Activated T-helper 2 cell treated with anti-CD3 and anti-CD28 coated beads, Interferon-gamma antibody, Interleukin-2, Interleukin-4, amounts not matched to agents 10 μg/mL and 5 μg/mL and 100 μg/mL, durations not matched to agents 14 hours and 24 hours and 36 hours (primary cell): ENCODE measurements at regions not wholly inside any gene's neighbourhood (a gene's known extent, or its start where the extent isn't known, plus 50 kb on each side); places are given as distances from the start of the nearest gene placed in this dataset.
"Not testable (repeated sequence)": the region's sequence is repeated elsewhere in the genome, so short reads cannot be mapped to it uniquely, and the experiment has no call there.

ENCODE experiments used
- DNase-seq: peaks from one replicate; pipeline ENCODE4 v3.0.0; 2021; ENCODE audit warnings: low spot score
- H3K27ac Mint-ChIP-seq: one replicate; pipeline ENCODE4 v1.8.0; 2021; ENCODE audit warnings: mixed read lengths
- H3K27me3 Mint-ChIP-seq: one replicate; pipeline ENCODE4 v1.8.0; 2021; ENCODE audit warnings: low read depth, mixed read lengths
- H3K36me3 Mint-ChIP-seq: one replicate; pipeline ENCODE4 v1.8.0; 2021; ENCODE audit warnings: low read depth, mixed read lengths
- H3K4me1 Mint-ChIP-seq: one replicate; pipeline ENCODE4 v1.8.0; 2021; ENCODE audit warnings: low read depth, mixed read lengths
- H3K4me3 Mint-ChIP-seq: one replicate; pipeline ENCODE4 v1.8.0; 2021; ENCODE audit warnings: low read depth, mild to moderate bottlenecking, moderate library complexity, mixed read lengths
- H3K9me3 Mint-ChIP-seq: one replicate; pipeline ENCODE4 v1.8.0; 2021; ENCODE audit warnings: mixed read lengths
- intact Hi-C: fragments of 100-400 bp; cut with micrococcal nuclease; formaldehyde crosslinking; loops from one replicate; pipeline ENCODE4 v1.15.1; 2023

GRCh38 chr21:7743940-7744339 lies 2777.4 kb upstream of the TPTE start:
- H3K4me3 Mint-ChIP-seq, intact Hi-C loops, H3K36me3 Mint-ChIP-seq, H3K4me1 Mint-ChIP-seq, DNase-seq, H3K9me3 Mint-ChIP-seq, H3K27ac Mint-ChIP-seq, H3K27me3 Mint-ChIP-seq: not testable (repeated sequence)

DNA sequence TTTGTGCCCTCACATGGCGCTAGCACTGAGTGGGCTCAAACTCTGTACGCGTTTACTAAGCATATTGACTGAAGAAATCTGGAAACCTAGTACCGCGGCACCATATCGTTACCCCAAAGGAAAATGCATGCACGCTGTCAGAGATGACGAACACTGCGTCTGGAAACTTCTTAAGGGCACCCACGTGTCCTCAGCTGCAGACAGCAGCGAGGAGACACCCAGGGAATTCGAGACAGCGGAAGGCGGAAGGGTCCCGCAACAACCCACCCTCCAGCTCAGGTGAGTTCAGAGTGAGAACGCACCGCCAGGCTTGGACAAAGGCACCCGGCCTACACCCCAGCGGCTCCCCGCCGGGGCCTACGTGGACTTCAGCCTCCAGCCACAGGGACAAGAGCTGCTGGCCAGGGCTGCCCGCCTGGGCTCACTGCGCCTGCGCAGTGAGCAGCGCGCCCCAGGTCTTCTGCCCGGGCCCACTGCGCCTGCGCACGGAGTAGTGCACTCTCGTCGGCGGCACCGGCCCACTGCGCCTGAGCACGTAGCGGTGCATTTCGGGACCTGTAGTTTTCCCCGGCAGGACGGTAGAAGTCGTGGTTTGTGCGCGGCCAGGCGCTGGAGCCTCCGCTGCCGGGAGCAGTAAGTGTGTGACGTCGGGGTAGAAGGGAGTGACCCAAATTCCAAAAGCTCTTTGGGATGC lies 2776.8 kb upstream of the TPTE start:
- DNase-seq, H3K27ac Mint-ChIP-seq, H3K36me3 Mint-ChIP-seq, H3K9me3 Mint-ChIP-seq, H3K27me3 Mint-ChIP-seq, intact Hi-C loops, H3K4me1 Mint-ChIP-seq, H3K4me3 Mint-ChIP-seq: not testable (repeated sequence)

DNA sequence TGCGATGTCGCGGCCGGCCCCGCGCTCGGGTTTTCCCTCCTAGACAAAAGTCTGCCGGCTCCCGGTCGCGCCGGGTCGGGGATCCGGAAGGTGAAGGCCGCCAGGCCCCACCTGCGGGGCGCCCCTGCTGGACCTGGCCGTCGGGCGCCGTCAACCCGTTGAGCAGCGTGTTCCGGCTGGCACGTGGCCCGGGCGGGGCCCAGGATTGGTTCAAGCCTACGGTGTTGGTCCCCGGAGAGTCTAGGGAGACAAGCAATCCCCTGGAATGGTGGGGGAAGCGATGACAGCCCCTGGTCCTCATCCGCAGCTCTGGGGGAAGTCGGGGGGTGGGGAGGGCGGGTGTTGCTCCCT lies 2776.3 kb upstream of the TPTE start:
- H3K27ac Mint-ChIP-seq, H3K4me3 Mint-ChIP-seq, DNase-seq, intact Hi-C loops, H3K36me3 Mint-ChIP-seq, H3K9me3 Mint-ChIP-seq, H3K27me3 Mint-ChIP-seq, H3K4me1 Mint-ChIP-seq: not testable (repeated sequence)

DNA sequence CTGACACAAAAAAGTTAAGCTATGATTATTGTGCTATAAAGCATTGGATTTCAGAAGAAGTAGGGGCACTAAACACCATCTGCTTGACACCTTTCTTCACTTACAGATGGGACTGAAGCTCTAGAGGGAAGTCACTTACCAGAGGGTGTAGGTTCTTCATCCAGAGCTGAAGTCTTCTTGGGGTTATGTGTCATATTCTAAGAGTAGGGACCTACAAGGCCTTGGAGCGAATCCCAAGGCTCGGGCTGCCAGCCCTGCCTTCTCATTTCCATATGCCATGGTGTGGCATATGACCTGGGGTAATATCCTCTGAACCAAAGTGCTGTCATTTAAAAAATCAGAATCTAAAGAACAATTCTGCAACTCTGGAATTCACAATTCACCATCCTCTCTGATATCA lies 2773.4 kb upstream of the TPTE start:
- H3K27me3 Mint-ChIP-seq, DNase-seq, H3K27ac Mint-ChIP-seq, H3K4me1 Mint-ChIP-seq, H3K9me3 Mint-ChIP-seq, H3K36me3 Mint-ChIP-seq, intact Hi-C loops, H3K4me3 Mint-ChIP-seq: not testable (repeated sequence)

GRCh38 chr21:7752611-7753010 lies 2768.8 kb upstream of the TPTE start:
- DNase-seq, H3K27ac Mint-ChIP-seq, H3K36me3 Mint-ChIP-seq, H3K4me1 Mint-ChIP-seq, H3K9me3 Mint-ChIP-seq, H3K27me3 Mint-ChIP-seq, H3K4me3 Mint-ChIP-seq, intact Hi-C loops: not testable (repeated sequence)

GRCh38 chr21:7753380-7753877 lies 2768.0 kb upstream of the TPTE start:
- H3K9me3 Mint-ChIP-seq, intact Hi-C loops, H3K4me1 Mint-ChIP-seq, H3K27ac Mint-ChIP-seq, H3K36me3 Mint-ChIP-seq, DNase-seq, H3K4me3 Mint-ChIP-seq, H3K27me3 Mint-ChIP-seq: not testable (repeated sequence)

GRCh38 chr21:7769985-7770384 lies 2751.4 kb upstream of the TPTE start:
- H3K27ac Mint-ChIP-seq, intact Hi-C loops, H3K27me3 Mint-ChIP-seq, DNase-seq, H3K9me3 Mint-ChIP-seq, H3K4me3 Mint-ChIP-seq, H3K4me1 Mint-ChIP-seq, H3K36me3 Mint-ChIP-seq: not testable (repeated sequence)

DNA sequence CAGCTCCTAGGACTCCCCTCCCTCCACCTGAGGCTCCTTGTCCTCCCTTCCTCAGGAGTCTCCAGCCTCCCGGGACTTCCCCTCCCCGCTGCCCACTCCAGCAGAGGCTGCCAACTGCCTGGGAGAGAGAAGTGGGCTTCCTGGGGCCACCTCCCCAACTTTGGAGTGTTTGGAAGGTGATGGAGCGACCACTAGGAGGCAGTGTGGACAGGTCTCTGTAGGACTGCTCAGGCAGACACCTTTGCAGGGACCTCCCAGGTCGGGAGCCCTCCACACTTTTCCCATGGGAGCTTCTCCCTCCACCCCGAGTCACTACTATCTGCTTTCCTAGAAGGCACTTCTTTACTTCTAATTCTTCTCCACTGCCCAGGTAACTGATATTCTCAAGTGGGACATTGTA lies 2747.2 kb upstream of the TPTE start:
- H3K4me3 Mint-ChIP-seq, intact Hi-C loops, H3K27me3 Mint-ChIP-seq, DNase-seq, H3K9me3 Mint-ChIP-seq, H3K4me1 Mint-ChIP-seq, H3K36me3 Mint-ChIP-seq, H3K27ac Mint-ChIP-seq: not testable (repeated sequence)

DNA sequence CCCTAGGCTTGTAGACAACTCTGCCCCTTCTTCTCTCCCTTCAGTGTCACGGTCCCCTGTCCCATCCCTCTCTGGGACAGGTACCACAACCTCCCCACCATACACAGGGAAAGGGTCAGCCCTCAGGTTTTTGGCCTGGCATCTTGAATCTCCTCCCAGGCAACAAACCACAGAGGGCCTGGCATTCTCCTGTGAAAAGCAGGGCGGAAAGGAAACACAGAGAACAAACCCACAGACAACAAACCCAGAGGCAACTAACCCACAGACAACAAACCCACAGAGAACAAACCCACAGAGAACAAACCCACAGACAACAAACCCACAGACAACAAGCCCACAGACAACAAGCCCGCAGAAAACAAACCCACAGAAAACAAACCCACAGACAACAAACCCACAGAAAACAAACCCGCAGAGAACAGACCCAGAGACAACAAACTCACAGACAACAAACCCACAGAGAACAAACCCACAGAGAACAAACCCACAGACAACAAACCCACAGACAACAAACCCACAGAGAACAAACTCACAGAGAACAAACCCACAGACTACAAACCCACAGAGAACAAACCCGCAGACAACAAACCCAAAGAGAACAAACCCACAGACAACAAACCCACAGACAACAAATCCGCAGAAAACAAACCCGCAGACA lies 2745.9 kb upstream of the TPTE start:
- intact Hi-C loops, DNase-seq, H3K9me3 Mint-ChIP-seq, H3K4me1 Mint-ChIP-seq, H3K27me3 Mint-ChIP-seq, H3K36me3 Mint-ChIP-seq, H3K4me3 Mint-ChIP-seq: not testable (repeated sequence)
- H3K27ac Mint-ChIP-seq, result peak overlapping the region; percentile 35

- not testable (repeated sequence) for H3K9me3 Mint-ChIP-seq, H3K4me3 Mint-ChIP-seq
These were observed 2745.3 kb upstream of the TPTE start for GRCh38 chr21:7776035-7776434.

DNA sequence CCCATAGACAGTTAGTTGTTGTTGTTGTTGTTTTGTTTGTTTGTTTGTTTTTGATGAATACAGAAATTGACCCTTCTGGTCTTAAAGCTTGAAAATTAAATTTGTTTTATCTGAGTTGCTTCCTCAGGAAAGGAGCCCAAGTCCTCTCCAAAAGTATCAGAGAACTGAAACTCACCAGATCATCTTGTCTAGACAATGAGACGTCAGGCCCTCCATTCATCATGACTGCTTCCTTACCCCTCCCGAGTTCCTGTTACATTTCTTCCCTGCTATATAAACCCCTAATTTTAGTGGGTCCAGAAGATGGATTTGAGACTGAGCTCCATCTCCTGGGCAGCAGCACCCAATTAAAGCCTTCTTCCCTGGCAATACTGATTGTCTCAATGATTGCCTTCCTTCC lies 2744.8 kb upstream of the TPTE start:
- DNase-seq, H3K36me3 Mint-ChIP-seq, H3K27ac Mint-ChIP-seq, H3K4me3 Mint-ChIP-seq, H3K4me1 Mint-ChIP-seq, intact Hi-C loops, H3K27me3 Mint-ChIP-seq, H3K9me3 Mint-ChIP-seq: not testable (repeated sequence)

More at GRCh38 chr21:7776035-7776434, 2745.3 kb upstream of the TPTE start:
- H3K4me1 Mint-ChIP-seq, H3K36me3 Mint-ChIP-seq, intact Hi-C loops, H3K27me3 Mint-ChIP-seq, DNase-seq: not testable (repeated sequence)
- peak overlapping the region; percentile 35 for H3K27ac Mint-ChIP-seq

DNA sequence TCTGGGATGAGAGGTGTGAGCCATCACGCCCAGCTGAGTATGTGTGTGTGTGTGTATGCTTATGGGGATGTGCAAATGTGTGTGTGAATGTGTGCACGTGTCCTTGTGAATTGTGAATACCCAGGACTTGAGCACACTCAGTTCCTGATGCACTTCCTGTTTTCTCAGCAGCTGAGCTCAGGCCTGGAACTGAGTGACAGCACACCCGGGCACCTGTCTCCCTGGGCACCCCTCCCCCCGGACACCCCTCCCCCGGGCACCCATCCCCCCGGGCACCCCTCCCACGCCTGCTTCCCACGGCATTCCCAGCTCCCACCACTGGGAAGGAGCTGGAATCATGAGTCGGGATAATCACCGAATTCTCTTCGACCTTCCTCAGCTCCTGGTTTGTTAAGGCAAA lies 2744.1 kb upstream of the TPTE start:
- H3K27me3 Mint-ChIP-seq, H3K4me1 Mint-ChIP-seq, H3K36me3 Mint-ChIP-seq, H3K9me3 Mint-ChIP-seq, H3K4me3 Mint-ChIP-seq, intact Hi-C loops, DNase-seq, H3K27ac Mint-ChIP-seq: not testable (repeated sequence)

DNA sequence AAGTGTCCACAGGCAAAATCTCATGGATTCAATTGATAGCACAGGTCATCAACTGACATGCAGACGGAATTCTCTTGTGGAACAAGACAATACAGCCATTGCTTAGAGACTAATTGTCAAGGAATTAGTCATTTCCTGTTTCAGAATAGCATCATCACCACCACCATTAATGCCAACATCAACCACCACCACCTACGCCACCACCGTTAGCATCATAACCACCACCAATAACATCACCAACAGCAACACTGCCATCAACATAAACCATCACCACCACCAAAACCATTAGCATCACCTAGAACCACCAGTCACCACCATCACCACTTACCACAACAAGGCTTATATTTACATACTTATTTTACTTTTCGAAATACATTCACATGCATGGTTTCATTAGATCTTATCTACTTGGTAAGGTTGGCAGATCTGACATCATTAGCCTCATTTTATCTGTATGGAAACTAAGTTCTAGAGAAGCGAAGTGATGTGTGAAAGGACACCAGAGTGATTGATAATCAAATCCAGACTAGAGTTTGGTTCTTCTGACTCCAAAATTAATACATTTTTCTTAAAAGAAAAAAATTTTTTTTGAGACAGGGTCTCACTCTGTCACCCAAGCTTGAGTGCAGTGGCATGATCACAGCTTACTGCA lies 2733.8 kb upstream of the TPTE start:
- not testable (repeated sequence) for H3K27me3 Mint-ChIP-seq

More for the DNA sequence above, 2733.8 kb upstream of the TPTE start:
- H3K4me1 Mint-ChIP-seq, DNase-seq, H3K4me3 Mint-ChIP-seq, intact Hi-C loops, H3K36me3 Mint-ChIP-seq, H3K9me3 Mint-ChIP-seq, H3K27ac Mint-ChIP-seq: not testable (repeated sequence)
